ENCODE measurements at regions not wholly inside any gene's neighbourhood (a gene's known extent, or its start where the extent isn't known, plus 50 kb on each side); places are given as distances from the start of the nearest gene placed in this dataset.

GRCh38 chr5:176175101-176175852 lies 62.9 kb upstream of the SIMC1 start:
- TF ChIP-seq CTCF (IDR thresholded peaks at IDR 0.05) (no peak), POLR2A (IDR thresholded peaks at IDR 0.05) (no peak)

All from body of pancreas (tissue), 4 donors.